Endothelial cell of umbilical vein (primary cell): ENCODE measurements at regions not wholly inside any gene's neighbourhood (a gene's known extent, or its start where the extent isn't known, plus 50 kb on each side); places are given as distances from the start of the nearest gene placed in this dataset.

Experiments used
- BruUV-seq: library from RNA; stranded (reverse); fragments of 400-500 nt; replicated peaks from 2 replicates; lab custom pipeline; 2021; lab: Mats Ljungman, UMichigan
- CTCF ChIA-PET: fragments of 300-600, 350-600 bp; sonication (Branson Sonifier 250); formaldehyde crosslinking; loops from one replicate; lab custom pipeline; 2021; ENCODE audit warnings: antibody characterized with exemption, inconsistent platforms; lab: Charles Lee
- POLR2A ChIA-PET: fragments of 300-600, 350-600 bp; sonication (Branson Sonifier 250); formaldehyde crosslinking; loops from one replicate; lab custom pipeline; 2021; ENCODE audit warnings: antibody characterized with exemption, inconsistent platforms; lab: Charles Lee
- DNase-seq: peaks from one replicate; pipeline ENCODE4 v3.0.0-alpha.2; 2011; ENCODE audit warnings: low read depth, low spot score
- FAIRE-seq: peaks from 2 replicates; lab custom pipeline; 2011; peaks lifted over from hg19 to GRCh38; lab: Jason Lieb, UNC
- H2AFZ ChIP-seq: 2 replicates; pipeline ENCODE4 v1.6.0; 2012; ENCODE audit warnings: low read depth, low read length, control low read depth, inconsistent platforms
- H3K27ac ChIP-seq: 2 replicates; pipeline ENCODE4 v1.5.1; 2011; ENCODE audit warnings: low read depth, mild to moderate bottlenecking, control low read depth, low read length, moderate library complexity; ENCODE audit not compliant: insufficient read depth
- H3K27me3 ChIP-seq, 2 experiments: 2 replicates each; pipeline versions ENCODE4 v1.6.0 to v1.6.1; 2011; ENCODE audit warnings: low read length in 2 of 2, mixed read lengths in 1 of 2; ENCODE audit not compliant: control insufficient read depth in 2 of 2, insufficient read depth in 2 of 2
- H3K36me3 ChIP-seq, 2 experiments: 2 replicates in 1 of 2; 3 replicates in 1 of 2; pipeline ENCODE4 v1.5.1; 2011; ENCODE audit warnings: low read length in 2 of 2, mild to moderate bottlenecking in 1 of 2, moderate library complexity in 1 of 2; ENCODE audit not compliant: control insufficient read depth in 2 of 2, insufficient read depth in 2 of 2; ENCODE audit errors: extremely low read depth in 1 of 2
- H3K4me1 ChIP-seq: 3 replicates; pipeline ENCODE4 v1.5.1; 2011; ENCODE audit warnings: mild to moderate bottlenecking, low read length; ENCODE audit not compliant: control insufficient read depth, insufficient read depth; ENCODE audit errors: extremely low read depth
- H3K4me2 ChIP-seq: 2 replicates; pipeline ENCODE4 v1.6.1; 2011; ENCODE audit warnings: low read length, control low read depth, mixed read lengths; ENCODE audit not compliant: insufficient read depth
- H3K4me3 ChIP-seq, 3 experiments: fragments of 200-600 bp in 1 of 3; sonication (generic), shearing (Covaris generic) in 1 of 3; replicated peaks in 1 of 3; 2 replicates each; pipeline ENCODE4 v1.5.1; 2011 to 2016; ENCODE audit warnings: control low read depth in 3 of 3, low read length in 3 of 3, mild to moderate bottlenecking in 2 of 3, inconsistent platforms in 1 of 3, low read depth in 1 of 3, moderate library complexity in 1 of 3; ENCODE audit not compliant: insufficient read depth in 1 of 3
- H3K79me2 ChIP-seq: 2 replicates; pipeline ENCODE4 v1.6.0; 2012; ENCODE audit warnings: low read length, inconsistent platforms; ENCODE audit not compliant: control insufficient read depth, insufficient read depth
- H3K9ac ChIP-seq: replicated peaks from 2 replicates; pipeline ENCODE3; 2011; ENCODE audit warnings: low read length, control low read depth; ENCODE audit not compliant: insufficient read depth; ENCODE audit errors: extremely low read depth
- H3K9me1 ChIP-seq: replicated peaks from 3 replicates; pipeline ENCODE4 v1.6.0; 2011; ENCODE audit warnings: mild to moderate bottlenecking, low read length; ENCODE audit not compliant: control insufficient read depth, insufficient read depth; ENCODE audit errors: extremely low read depth
- H3K9me3 ChIP-seq: replicated peaks from 2 replicates; pipeline ENCODE4 v1.5.1; 2012; ENCODE audit warnings: low read length, inconsistent platforms; ENCODE audit not compliant: control insufficient read depth, insufficient read depth
- H4K20me1 ChIP-seq: replicated peaks from 2 replicates; pipeline ENCODE3; 2011; ENCODE audit warnings: mild to moderate bottlenecking, low read length; ENCODE audit not compliant: control insufficient read depth, insufficient read depth; ENCODE audit errors: extremely low read depth
- EZH2 ChIP-seq: IDR thresholded peaks from 2 replicates; pipeline ENCODE4 v1.6.1; 2012; ENCODE audit warnings: borderline replicate concordance, low read depth, mild to moderate bottlenecking, moderate library complexity, low read length, inconsistent platforms; ENCODE audit not compliant: severe bottlenecking
- FOS ChIP-seq: IDR thresholded peaks from 2 replicates; pipeline ENCODE4 v1.6.1; 2011; ENCODE audit warnings: mild to moderate bottlenecking, low read length, moderate library complexity, borderline replicate concordance; ENCODE audit not compliant: insufficient read depth
- GATA2 ChIP-seq: IDR thresholded peaks from 2 replicates; pipeline ENCODE4 v1.7.0; 2011; ENCODE audit warnings: low read depth, mild to moderate bottlenecking, moderate library complexity, mixed read lengths, low read length; ENCODE audit not compliant: insufficient read length, insufficient read depth
- JUN ChIP-seq: IDR thresholded peaks from 2 replicates; pipeline ENCODE4 v1.6.1; 2011; ENCODE audit warnings: borderline replicate concordance, low read depth; ENCODE audit not compliant: insufficient read length, insufficient read depth
- MYC ChIP-seq: IDR thresholded peaks from one replicate; pipeline ENCODE4 v1.6.1; 2011; ENCODE audit warnings: mild to moderate bottlenecking, low read depth, low read length
- POLR2A ChIP-seq: IDR thresholded peaks from 2 replicates; pipeline ENCODE4 v1.6.1; 2012; ENCODE audit warnings: low read depth, mild to moderate bottlenecking, control low read depth, low read length
- POLR2AphosphoS5 ChIP-seq: IDR thresholded peaks from 2 replicates; pipeline ENCODE4 v1.6.1; 2012; ENCODE audit warnings: low read depth, mild to moderate bottlenecking, control low read depth, low read length, moderate library complexity; ENCODE audit not compliant: insufficient read depth
- dilution Hi-C: fragments of 300-500 bp; cut with MboI; formaldehyde crosslinking; loops from one replicate; pipeline ENCODE4 v1.15.0; 2019; ENCODE audit warnings: low sequenced_read_pairs; ENCODE audit not compliant: extremely low pct_ligation_motif_present
- intact Hi-C: fragments of 100-400 bp; cut with micrococcal nuclease; formaldehyde crosslinking; loops from one replicate; pipeline ENCODE4 v1.10.0; 2022
- TF ChIP-seq, protein P1 (sequence below): IDR thresholded peaks from 2 replicates; pipeline ENCODE4 v1.6.1; 2011; ENCODE audit not compliant: insufficient read depth, insufficient read length
- TF ChIP-seq, protein P2 (sequence below), 2 donors: IDR thresholded peaks; 1 replicate in 1 of 2; 2 replicates in 1 of 2; pipeline ENCODE4 v1.5.1; 2011; ENCODE audit warnings: low read length in 2 of 2, mild to moderate bottlenecking in 2 of 2, moderate library complexity in 2 of 2, control low read depth in 1 of 2, inconsistent platforms in 1 of 2, low read depth in 1 of 2; ENCODE audit not compliant: insufficient read depth in 1 of 2; ENCODE audit errors: extremely low read depth in 1 of 2

DNA sequence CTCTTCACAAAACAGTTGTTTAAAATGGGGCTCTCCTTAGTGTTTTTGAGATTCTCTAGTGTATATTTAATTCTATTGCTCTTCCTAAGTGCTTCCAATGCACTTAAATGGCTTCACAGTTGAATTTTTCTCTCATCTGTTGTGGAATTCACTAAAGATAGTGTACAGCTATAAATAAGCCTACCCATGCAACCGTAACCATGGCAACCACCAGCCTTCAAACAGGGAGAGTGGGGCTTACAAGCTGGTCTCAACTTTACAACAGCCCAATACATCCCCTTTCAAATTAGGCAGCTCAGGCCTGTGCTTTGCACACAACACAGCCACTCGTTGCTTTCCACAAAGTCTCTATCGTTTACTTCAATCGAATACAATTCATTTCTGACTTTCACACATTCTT, 144.0 kb upstream of the PLPPR1 start:
- H3K4me3 ChIP-seq: no peak overlapping the region
- H3K9ac ChIP-seq: no peak overlapping the region
- FAIRE-seq (no peak), DNase-seq (no peak)
- TF ChIP-seq MYC (no peak), GATA2 (no peak), POLR2A (no peak), JUN (no peak), FOS (no peak), POLR2AphosphoS5 (no peak)
- TF ChIP-seq, protein P1, sequence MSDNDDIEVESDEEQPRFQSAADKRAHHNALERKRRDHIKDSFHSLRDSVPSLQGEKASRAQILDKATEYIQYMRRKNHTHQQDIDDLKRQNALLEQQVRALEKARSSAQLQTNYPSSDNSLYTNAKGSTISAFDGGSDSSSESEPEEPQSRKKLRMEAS: no peak
- no peaks in the 10 kb centered on the region for H3K4me1 ChIP-seq
- H3K9me3 ChIP-seq: no peaks in the 10 kb centered on the region
- no peaks in the 10 kb centered on the region for H3K9me1 ChIP-seq
- H3K27me3 ChIP-seq: no peaks in the 10 kb centered on the region
- intact Hi-C loops (no loop called here), dilution Hi-C loops (no loop called here)
- no peaks in the 10 kb centered on the region for H3K36me3 ChIP-seq
- no TSS peak for BruUV-seq
- H4K20me1 ChIP-seq: no peaks in the 10 kb centered on the region
- CTCF ChIA-PET: no interaction called here
- POLR2A ChIA-PET: no interaction called here
- no peaks in the 10 kb centered on the region for H3K79me2 ChIP-seq
- H2AFZ ChIP-seq: no peak overlapping the region
- no peak overlapping the region for H3K27ac ChIP-seq
- H3K4me2 ChIP-seq: no peak overlapping the region

DNA sequence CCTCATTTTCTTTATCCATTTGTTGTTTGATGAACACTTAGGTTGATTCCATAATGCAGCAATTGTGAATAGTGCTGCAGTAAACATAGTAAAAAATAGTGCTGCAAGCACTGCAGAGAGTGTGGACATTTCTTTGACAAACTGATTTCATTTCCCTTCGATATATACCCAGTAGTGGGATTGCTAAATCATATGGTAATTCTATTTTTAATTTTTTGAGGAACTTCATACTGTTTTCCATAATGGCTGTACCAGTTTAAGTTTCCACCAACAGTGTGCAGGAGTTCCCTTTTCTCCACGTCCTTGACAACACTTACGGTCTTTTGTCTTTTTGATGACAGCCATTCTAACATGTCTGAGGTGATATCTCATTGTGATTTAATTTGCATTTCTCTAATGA, 138.2 kb upstream of the PLPPR1 start:
- Histone ChIP-seq H3K27ac (no peak overlapping the region), H3K4me3 (no peak overlapping the region), H3K9me1 (no peaks in the 10 kb centered on the region), H4K20me1 (no peaks in the 10 kb centered on the region), H3K4me2 (no peak overlapping the region), H2AFZ (no peak overlapping the region), H3K27me3 (no peaks in the 10 kb centered on the region), H3K9ac (no peak overlapping the region), H3K9me3 (no peaks in the 10 kb centered on the region), H3K36me3 (no peaks in the 10 kb centered on the region), H3K4me1 (no peaks in the 10 kb centered on the region), H3K79me2 (no peaks in the 10 kb centered on the region)
- intact Hi-C loops (no loop called here), dilution Hi-C loops (no loop called here)
- FAIRE-seq (no peak), DNase-seq (no peak)
- ChIA-PET POLR2A (no interaction called here), CTCF (no interaction called here)
- TF ChIP-seq FOS: no peak
- no peak for TF ChIP-seq EZH2
- no peak for TF ChIP-seq MYC
- TF ChIP-seq, protein P1: no peak
- no peak for TF ChIP-seq JUN
- TF ChIP-seq GATA2: no peak
- no peak for TF ChIP-seq POLR2A
- TF ChIP-seq POLR2AphosphoS5: no peak
- TF ChIP-seq, protein P2, sequence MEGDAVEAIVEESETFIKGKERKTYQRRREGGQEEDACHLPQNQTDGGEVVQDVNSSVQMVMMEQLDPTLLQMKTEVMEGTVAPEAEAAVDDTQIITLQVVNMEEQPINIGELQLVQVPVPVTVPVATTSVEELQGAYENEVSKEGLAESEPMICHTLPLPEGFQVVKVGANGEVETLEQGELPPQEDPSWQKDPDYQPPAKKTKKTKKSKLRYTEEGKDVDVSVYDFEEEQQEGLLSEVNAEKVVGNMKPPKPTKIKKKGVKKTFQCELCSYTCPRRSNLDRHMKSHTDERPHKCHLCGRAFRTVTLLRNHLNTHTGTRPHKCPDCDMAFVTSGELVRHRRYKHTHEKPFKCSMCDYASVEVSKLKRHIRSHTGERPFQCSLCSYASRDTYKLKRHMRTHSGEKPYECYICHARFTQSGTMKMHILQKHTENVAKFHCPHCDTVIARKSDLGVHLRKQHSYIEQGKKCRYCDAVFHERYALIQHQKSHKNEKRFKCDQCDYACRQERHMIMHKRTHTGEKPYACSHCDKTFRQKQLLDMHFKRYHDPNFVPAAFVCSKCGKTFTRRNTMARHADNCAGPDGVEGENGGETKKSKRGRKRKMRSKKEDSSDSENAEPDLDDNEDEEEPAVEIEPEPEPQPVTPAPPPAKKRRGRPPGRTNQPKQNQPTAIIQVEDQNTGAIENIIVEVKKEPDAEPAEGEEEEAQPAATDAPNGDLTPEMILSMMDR (IDR thresholded peaks at IDR 0.05; ENCODE audit: extremely low read depth in 1 of 2, insufficient read depth in 1 of 2, low read depth in 1 of 2, low read length in 2 of 2): no peak
- no TSS peak for BruUV-seq
